ENCODE measurements at regions not wholly inside any gene's neighbourhood (a gene's known extent, or its start where the extent isn't known, plus 50 kb on each side); places are given as distances from the start of the nearest gene placed in this dataset.

DNA sequence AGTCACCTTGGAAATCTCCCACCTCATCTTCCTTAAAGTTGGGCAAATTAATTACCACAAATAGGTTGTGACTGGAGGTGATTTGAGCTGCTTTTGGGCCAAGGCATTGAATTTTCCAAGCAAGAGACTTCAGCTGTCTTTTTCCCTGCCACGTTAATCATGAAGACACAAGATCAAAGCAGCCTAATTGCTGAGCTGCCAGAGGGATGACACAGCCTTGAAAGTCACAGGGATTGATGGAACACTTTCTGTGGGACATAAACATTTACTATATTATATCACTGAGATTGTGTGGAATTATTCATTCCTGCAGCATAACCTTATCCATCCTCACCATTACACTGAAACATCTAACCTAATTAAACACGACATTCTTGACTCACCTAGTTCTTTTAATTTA is 172.2 kb downstream of the FAM170A start:
- no peak for TF ChIP-seq POLR2A (IDR thresholded peaks at IDR 0.05)
- TF ChIP-seq, protein P1, sequence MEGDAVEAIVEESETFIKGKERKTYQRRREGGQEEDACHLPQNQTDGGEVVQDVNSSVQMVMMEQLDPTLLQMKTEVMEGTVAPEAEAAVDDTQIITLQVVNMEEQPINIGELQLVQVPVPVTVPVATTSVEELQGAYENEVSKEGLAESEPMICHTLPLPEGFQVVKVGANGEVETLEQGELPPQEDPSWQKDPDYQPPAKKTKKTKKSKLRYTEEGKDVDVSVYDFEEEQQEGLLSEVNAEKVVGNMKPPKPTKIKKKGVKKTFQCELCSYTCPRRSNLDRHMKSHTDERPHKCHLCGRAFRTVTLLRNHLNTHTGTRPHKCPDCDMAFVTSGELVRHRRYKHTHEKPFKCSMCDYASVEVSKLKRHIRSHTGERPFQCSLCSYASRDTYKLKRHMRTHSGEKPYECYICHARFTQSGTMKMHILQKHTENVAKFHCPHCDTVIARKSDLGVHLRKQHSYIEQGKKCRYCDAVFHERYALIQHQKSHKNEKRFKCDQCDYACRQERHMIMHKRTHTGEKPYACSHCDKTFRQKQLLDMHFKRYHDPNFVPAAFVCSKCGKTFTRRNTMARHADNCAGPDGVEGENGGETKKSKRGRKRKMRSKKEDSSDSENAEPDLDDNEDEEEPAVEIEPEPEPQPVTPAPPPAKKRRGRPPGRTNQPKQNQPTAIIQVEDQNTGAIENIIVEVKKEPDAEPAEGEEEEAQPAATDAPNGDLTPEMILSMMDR (IDR thresholded peaks at IDR 0.05): no peak
- no peak for TF ChIP-seq POLR2AphosphoS5 (IDR thresholded peaks at IDR 0.05)
